ENCODE measurements at regions not wholly inside any gene's neighbourhood (a gene's known extent, or its start where the extent isn't known, plus 50 kb on each side); places are given as distances from the start of the nearest gene placed in this dataset.

DNA sequence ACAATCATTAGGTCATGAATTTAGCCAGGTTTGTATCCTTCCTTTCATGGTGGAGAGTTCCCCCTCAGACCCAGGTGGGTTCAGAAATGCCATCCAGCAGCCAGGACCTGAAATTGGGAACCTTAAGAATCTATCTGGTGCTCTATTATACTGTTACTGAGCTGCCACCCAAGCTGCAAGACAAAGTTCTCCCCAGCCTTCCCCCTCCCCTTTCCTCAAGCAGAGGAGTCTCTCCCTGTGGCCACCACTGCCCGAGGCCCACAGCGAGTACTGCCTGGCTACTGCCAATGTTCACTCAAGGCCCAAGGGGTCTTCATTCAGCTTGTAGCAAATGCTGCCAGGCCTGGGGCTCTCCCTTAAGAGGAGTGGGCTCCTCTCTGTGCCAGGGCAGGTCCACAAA, 133.8 kb downstream of the TMEM38B start:
- DNase-seq, result no peak

GRCh38 chr9:105828596-105829213, 134.4 kb downstream of the TMEM38B start:
- DNase-seq, result no peak

DNA sequence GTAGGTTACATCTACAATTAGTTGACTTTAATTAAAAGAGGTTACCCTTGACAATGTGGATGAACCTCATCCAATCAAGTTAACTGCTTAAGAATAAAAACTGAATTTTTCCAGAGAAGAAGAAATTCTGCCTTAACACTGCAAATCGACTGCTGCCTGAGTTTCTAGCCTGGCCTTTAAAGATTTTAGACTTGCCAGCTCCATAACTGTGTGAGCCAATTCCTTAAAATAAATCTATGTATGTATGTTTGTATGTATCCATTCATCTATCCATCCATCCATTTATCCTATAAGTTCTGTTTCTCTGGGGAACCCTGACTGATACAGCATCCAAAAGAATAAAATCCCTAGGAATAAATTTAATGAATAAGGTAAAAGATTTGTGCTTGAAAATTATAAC, 136.1 kb downstream of the TMEM38B start:
- DNase-seq, result no peak

- no peak for DNase-seq
Measured at GRCh38 chr9:105832096-105832710, 137.9 kb downstream of the TMEM38B start.

GRCh38 chr9:105833271-105833975, 139.1 kb downstream of the TMEM38B start:
- DNase-seq, result no peak

DNA sequence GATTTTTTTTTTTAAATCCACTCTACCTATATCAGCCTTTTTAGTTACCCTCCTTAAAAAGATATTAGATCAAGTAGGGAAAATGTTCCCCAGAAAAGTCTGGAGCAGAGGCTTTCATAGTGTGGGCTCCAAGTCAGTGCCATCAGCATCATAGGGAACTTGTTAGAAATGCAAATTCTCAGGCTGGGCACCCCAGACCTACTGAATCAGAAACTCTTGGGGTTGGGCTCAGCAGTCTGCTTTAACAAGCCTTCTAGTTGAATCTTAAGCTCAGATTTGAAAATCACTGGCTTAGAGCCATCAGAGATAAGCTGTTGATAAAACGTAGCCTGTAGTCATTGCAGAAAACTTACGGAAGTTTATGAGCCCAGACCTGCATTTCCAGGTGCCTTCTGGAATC, 140.1 kb downstream of the TMEM38B start:
- no peak for DNase-seq

GRCh38 chr9:105835721-105836120, 141.4 kb downstream of the TMEM38B start:
- no peak for DNase-seq

- DNase-seq, result no peak
Measured at GRCh38 chr9:105836936-105837660, 142.8 kb downstream of the TMEM38B start.

DNA sequence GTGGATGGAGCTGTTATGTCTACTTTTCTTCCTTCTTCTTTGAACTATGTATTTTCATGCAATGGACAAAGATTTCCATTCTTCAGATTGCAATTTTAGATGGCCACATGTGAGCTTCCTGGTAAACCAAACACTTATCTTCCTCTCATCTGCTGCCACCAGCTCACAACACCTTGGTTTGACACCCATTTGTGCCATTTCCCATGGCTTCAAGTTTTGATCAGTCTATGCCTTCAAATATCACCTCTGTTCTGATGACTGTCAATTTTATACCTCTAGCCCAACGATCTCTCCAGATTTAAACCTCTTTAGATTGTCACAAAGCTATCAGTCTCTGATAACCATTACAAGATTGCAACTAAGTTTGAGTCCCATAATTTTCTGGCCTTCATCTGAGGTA, 147.2 kb downstream of the TMEM38B start:
- no peak for DNase-seq

DNA sequence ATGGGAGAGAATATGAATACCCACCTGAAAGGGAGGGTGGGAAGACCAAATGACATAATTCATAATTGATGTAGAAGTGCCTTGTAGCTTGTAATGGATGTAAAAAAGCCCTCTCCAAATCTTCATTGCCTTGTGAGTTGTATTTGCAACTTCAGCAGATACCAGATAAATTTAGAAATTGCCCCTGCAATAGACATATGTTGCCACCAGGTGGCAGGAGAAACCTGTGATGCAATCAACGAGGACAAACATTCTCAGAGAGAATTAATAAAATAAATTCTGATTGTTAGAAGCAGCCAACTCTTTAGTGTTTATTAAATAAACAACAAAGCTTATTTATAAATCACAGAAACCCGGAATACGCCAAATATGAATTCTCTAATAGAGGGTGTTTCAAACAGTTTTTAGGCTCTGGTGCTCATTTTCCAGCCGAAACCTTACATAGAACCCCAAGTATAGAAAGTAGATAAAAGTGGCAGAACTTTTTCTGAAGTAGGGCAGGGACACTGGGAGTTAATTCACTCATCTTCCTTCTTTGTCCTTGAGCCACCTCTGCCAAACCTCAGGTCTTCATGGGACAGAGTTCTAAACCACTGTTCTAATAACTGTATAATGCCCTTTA, 147.8 kb downstream of the TMEM38B start:
- no peak for DNase-seq

- DNase-seq, result no peak
Measured at GRCh38 chr9:105846825-105847224, 152.5 kb downstream of the TMEM38B start.

DNA sequence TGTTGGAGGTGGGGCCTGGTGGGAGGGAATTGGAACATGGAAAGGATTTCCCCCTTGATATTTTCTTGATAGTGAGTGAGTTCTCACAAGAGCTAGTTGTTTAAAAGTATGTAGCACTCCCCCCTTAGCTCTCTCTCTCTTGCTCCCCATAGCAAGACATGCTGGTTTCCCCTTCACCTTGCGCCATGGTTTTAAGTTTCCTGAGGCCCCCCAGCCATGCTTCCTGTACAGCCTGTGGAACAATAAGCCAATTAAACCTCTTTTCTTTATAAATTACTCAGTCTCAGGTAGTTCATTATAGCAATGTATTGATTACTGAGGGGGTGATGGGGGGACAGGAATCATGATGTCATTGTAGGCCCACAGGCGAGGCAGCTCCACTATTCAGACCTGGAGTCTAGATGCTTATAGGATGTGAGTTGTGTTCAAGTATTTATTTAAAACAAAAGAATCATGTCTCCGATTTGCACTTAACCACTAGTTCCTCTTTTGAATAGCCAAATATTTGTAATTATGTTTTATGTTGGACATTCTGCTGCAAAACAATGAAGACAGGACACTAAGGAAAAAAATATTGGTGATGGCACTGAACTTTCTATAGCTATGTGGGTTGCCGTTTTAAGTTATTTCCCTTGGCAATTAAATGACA, 156.6 kb downstream of the TMEM38B start:
- DNase-seq, result no peak

DNA sequence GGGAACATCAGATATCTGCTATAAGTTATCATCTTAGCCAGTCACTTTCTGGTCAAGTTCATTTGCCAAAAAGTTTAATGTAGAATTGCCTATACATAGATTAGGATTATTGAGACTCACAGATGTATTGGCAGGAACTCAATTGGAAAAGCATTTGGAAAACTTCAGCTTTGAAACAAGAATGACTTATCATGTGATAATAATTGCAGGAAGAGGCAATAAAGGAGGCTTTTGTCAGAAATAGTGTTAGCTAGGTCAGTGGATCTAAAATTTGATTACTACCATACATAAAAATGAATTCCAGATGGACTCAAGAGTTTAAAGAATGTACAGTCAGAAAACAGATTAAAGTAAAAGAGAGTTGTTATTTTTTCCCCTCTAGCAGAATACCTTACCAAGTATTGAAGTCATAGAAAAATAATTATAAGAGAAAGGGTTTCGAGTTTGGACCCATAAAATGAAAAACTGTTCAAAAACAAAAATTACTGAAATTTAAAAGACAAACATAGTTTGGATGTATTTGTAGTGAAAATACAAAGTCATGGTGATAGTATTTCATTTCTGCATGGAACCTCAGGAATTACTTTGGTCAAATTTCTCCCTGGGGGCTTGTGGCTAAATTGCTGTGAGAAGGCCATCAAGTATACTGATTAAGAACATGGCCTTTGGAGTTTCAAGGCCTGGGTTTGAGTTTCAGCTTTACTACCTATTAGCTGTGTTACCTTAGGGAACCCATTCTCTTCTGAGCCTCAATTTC, 159.9 kb downstream of the TMEM38B start:
- DNase-seq, result no peak

DNA sequence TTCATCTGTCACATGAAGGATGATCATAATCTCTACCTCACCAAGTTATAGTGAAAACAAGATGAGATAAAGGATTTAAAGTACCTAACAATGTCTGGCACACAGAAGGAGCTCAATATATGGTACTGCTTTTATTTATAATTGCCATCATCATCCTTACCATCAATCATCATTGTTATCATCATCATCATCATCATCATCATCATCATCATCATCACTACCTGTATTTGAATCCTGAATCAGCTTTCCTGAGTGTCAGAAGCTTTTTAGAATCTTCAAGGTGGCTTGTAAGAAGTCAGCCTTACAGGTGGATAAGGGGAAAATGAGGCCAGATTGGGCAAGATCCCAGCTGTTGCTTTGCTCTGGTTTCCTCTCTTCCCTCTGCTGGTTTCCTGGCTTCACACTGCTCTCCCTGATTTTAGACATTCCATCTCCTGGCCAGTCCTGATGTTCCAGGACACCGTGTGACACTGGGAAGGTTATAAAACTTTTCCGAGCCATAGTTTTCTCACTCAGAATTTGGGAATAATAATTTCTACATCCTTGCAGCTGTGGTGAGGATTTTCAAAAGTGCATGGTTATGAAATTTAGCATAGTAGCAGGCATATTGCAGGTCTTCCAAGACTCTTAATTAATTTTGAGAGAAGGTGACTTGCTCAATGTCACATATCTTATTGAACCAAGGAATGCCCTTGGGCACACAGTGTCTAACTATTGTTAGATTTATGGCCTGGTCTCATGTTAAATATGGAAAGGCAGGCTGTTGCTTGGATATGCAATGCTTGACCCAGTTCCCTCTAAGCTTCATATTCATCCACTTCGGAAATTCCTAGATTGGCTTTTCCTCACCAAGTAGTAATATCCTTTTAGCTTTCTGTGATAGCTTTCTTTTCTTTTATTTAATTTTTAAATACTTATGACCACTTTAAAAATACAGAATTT, 160.7 kb downstream of the TMEM38B start:
- no peak for DNase-seq

DNA sequence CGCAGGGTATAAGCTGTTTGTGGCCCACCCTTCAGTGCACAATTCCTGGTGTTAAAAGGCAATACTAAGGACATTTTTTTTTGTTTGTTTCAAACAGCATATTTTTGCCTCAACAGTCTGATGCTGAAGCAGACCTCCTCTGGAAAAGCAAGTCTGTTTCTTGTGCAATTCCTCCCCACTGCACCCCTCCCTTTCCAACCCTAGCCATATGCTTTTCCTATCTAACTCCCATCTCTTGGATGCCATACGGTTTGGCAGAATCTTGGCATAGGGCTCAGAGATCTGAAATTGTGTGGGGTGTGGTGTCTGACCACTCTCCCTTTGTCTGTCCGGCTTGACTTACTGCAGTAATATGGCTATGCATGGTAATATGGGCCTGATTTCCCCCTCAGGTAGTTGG, 161.6 kb downstream of the TMEM38B start:
- DNase-seq, result no peak

DNA sequence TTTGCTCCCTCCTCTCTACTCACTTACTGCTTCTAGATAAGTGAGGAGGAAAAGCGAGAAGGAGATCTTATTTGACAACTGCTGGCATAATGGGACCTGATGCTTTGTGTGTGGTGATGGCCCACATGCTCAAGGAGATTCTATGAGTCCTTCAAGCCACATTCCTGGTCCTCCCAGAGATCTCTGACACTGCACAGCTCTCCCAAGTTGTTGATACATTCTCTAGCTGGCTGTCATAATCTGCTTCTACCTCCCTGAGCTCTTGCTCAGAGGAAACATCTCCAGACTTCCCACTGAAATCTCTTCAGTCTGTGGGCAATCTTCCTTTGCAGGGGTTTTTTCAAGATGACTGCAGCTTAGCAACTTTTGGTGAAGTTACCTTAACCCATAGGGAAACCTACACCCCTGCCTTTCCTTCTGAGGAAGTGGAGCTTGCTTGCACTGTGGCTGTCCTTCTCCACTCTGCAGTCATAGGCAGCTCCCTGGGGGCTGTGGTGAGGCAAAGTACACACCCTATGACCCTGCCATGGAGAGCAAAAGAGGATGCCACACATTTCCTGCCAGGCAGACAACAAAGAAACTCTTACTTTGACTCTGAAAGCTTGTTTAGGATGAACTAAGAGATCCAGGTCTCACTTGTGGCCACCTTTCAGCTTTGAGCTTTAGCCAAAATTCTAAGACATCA, 163.8 kb downstream of the TMEM38B start:
- no peak for DNase-seq

GRCh38 chr9:105858877-105859276, 164.5 kb downstream of the TMEM38B start:
- no peak for DNase-seq

GRCh38 chr9:105859428-105860091, 165.2 kb downstream of the TMEM38B start:
- DNase-seq, result no peak

GRCh38 chr9:105860516-105860915, 166.2 kb downstream of the TMEM38B start:
- DNase-seq, result no peak

GRCh38 chr9:105861972-105862371, 167.6 kb downstream of the TMEM38B start:
- DNase-seq, result no peak
